ENCODE measurements at regions not wholly inside any gene's neighbourhood (a gene's known extent, or its start where the extent isn't known, plus 50 kb on each side); places are given as distances from the start of the nearest gene placed in this dataset.

DNA sequence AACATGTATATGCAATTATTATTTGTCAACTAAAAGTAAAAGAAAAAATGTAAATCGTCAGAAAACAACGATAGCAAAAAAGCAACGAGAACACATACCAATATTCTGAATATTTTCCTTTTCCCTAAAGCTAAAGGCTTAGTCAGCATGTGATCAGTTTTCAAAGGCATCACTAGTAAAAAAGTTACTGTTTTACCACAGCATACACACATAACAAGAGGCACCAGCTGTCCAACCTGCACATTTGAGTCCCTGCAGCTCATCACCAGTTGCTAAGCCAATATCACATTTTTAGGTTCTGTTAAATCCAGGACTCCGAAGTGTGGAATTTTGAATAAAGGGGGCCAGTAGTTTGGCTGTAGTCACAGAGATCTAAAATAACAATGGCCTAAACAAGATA lies 203.8 kb downstream of the ADGRA3 start:
- Histone ChIP-seq H3K4me1 (ENCODE audit: control insufficient read depth, low read length) (no peaks in the 10 kb centered on the region), H3K9me3 (ENCODE audit: control insufficient read depth, insufficient read depth, low read length) (peaks cover 3% of the 10 kb centered on the region; the same call in 1 of the 2 replicates), H3K4me2 (ENCODE audit: low read length) (no peak overlapping the region), H3K9me2 (replicated peaks; ENCODE audit: control insufficient read depth, low read length) (no peaks in the 10 kb centered on the region), H3K4me3 (ENCODE audit: low read length) (no peak overlapping the region), H3F3A (ENCODE audit: control insufficient read depth, insufficient read depth) (no peaks in the 10 kb centered on the region), H3K27me3 (ENCODE audit: control insufficient read depth, low read length) (no peaks in the 10 kb centered on the region), H3K36me3 (ENCODE audit: control insufficient read depth, low read length) (no peaks in the 10 kb centered on the region), H4K20me1 (ENCODE audit: control insufficient read depth, insufficient read depth, low read depth, low read length) (no peaks in the 10 kb centered on the region), H3K27ac (ENCODE audit: low read depth, low read length) (no peak overlapping the region), H3K79me2 (ENCODE audit: control insufficient read depth, low read length) (no peaks in the 10 kb centered on the region)
- no peak for TF ChIP-seq EZH2phosphoT487 (IDR thresholded peaks at IDR 0.05; ENCODE audit: borderline replicate concordance, low read length)
- TF ChIP-seq, protein P1, sequence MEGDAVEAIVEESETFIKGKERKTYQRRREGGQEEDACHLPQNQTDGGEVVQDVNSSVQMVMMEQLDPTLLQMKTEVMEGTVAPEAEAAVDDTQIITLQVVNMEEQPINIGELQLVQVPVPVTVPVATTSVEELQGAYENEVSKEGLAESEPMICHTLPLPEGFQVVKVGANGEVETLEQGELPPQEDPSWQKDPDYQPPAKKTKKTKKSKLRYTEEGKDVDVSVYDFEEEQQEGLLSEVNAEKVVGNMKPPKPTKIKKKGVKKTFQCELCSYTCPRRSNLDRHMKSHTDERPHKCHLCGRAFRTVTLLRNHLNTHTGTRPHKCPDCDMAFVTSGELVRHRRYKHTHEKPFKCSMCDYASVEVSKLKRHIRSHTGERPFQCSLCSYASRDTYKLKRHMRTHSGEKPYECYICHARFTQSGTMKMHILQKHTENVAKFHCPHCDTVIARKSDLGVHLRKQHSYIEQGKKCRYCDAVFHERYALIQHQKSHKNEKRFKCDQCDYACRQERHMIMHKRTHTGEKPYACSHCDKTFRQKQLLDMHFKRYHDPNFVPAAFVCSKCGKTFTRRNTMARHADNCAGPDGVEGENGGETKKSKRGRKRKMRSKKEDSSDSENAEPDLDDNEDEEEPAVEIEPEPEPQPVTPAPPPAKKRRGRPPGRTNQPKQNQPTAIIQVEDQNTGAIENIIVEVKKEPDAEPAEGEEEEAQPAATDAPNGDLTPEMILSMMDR (IDR thresholded peaks at IDR 0.05; ENCODE audit: low read depth, low read length, poor library complexity, severe bottlenecking), result no peak

DNA sequence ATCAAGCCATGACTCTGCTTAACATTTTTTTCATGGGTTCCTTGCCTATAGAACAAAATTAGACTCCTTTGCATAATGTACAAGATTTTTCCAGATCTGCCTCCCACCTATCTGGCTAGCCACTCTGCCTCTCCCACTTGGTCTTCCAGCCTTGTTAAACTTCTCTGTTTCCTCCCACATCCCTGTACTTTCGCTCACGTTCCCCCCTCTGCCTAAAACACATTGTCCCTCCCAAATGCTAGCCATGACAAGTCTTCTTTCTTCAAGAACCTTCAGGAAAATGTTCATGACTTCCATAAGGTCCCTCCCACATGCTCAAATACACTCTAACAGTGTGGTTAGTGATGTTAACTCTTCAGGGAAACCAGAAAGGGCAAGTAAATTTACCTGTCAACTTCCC lies 214.6 kb downstream of the ADGRA3 start:
- peaks cover 4% of the 10 kb centered on the region; the same call in 1 of the 2 replicates for H3K9me3 ChIP-seq (ENCODE audit: control insufficient read depth, insufficient read depth, low read length)
- no peaks in the 10 kb centered on the region for H3K36me3 ChIP-seq (ENCODE audit: control insufficient read depth, low read length)
- no peak overlapping the region for H3K4me2 ChIP-seq (ENCODE audit: low read length)
- no peaks in the 10 kb centered on the region for H3K9me2 ChIP-seq (replicated peaks; ENCODE audit: control insufficient read depth, low read length)
- no peaks in the 10 kb centered on the region for H4K20me1 ChIP-seq (ENCODE audit: control insufficient read depth, insufficient read depth, low read depth, low read length)
- H3K27ac ChIP-seq (ENCODE audit: low read depth, low read length), result no peak overlapping the region
- H3K4me1 ChIP-seq (ENCODE audit: control insufficient read depth, low read length), result no peaks in the 10 kb centered on the region
- no peak for TF ChIP-seq EZH2phosphoT487 (IDR thresholded peaks at IDR 0.05; ENCODE audit: borderline replicate concordance, low read length)
- TF ChIP-seq, protein P1 (IDR thresholded peaks at IDR 0.05; ENCODE audit: low read depth, low read length, poor library complexity, severe bottlenecking), result no peak
- H3F3A ChIP-seq (ENCODE audit: control insufficient read depth, insufficient read depth), result no peaks in the 10 kb centered on the region
- H3K27me3 ChIP-seq (ENCODE audit: control insufficient read depth, low read length), result no peaks in the 10 kb centered on the region
- H3K79me2 ChIP-seq (ENCODE audit: control insufficient read depth, low read length), result no peaks in the 10 kb centered on the region
- no peak overlapping the region for H3K4me3 ChIP-seq (ENCODE audit: low read length)

DNA sequence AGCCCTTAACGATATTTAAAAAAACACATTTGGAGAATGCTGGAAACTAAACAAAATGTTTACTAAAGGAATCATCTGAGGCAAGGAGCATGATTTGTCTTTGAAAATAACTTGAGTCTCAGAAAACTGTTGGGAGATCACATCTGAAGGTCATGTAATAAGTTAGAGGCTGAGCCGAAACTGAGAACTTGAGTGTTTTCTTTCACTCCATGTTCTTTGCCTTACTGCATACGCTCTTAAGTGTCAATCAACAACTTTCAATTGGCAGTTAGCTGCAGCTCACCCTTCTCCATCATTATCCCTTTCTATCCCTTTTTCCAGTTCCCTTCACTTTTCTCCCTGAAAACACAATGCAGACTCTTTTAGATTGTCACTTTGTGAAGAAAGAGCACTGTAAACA lies 216.2 kb downstream of the ADGRA3 start:
- Histone ChIP-seq H3K27me3 (ENCODE audit: control insufficient read depth, low read length) (no peaks in the 10 kb centered on the region), H3F3A (ENCODE audit: control insufficient read depth, insufficient read depth) (no peaks in the 10 kb centered on the region), H3K27ac (ENCODE audit: low read depth, low read length) (no peak overlapping the region), H3K36me3 (ENCODE audit: control insufficient read depth, low read length) (no peaks in the 10 kb centered on the region), H4K20me1 (ENCODE audit: control insufficient read depth, insufficient read depth, low read depth, low read length) (no peaks in the 10 kb centered on the region), H3K79me2 (ENCODE audit: control insufficient read depth, low read length) (no peaks in the 10 kb centered on the region), H3K4me2 (ENCODE audit: low read length) (no peak overlapping the region), H3K9me2 (replicated peaks; ENCODE audit: control insufficient read depth, low read length) (no peaks in the 10 kb centered on the region), H3K4me1 (ENCODE audit: control insufficient read depth, low read length) (no peaks in the 10 kb centered on the region), H3K9me3 (ENCODE audit: control insufficient read depth, insufficient read depth, low read length) (peaks cover 4% of the 10 kb centered on the region; the same call in 1 of the 2 replicates), H3K4me3 (ENCODE audit: low read length) (no peak overlapping the region)
- TF ChIP-seq, protein P1 (IDR thresholded peaks at IDR 0.05; ENCODE audit: low read depth, low read length, poor library complexity, severe bottlenecking), result no peak
- TF ChIP-seq EZH2phosphoT487 (IDR thresholded peaks at IDR 0.05; ENCODE audit: borderline replicate concordance, low read length), result no peak
